GM18502 (cell line): ENCODE measurements at regions not wholly inside any gene's neighbourhood (a gene's known extent, or its start where the extent isn't known, plus 50 kb on each side); places are given as distances from the start of the nearest gene placed in this dataset.
"Not testable (repeated sequence)": the region's sequence is repeated elsewhere in the genome, so short reads cannot be mapped to it uniquely, and the experiment has no call there.

ENCODE experiments used
- ATAC-seq: cut with Tn5 transposase; IDR thresholded peaks from one replicate; pipeline ENCODE4 v1.9.1; 2021; ENCODE audit warnings: mild to moderate bottlenecking; ENCODE audit not compliant: unreplicated experiment, poor library complexity

DNA sequence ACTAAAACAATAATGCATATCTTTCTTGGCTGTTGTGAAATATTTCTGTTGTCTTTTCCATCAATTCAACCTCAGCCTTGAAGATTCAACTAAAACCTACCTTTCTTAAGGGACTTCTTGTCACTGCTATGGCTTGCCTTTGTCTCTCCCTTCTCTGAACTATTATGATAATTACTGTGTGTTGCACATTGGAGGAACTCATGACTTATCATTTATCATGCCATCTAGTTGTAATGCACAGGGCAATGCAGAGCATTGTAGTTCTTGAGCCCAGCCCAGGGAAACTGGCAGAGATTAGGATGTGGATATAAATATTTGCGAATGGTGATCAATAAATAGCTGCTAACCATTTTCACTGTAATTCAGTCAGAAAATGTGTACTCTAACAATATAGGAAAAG, 427.1 kb upstream of the FRG2C start:
- no peak for ATAC-seq

DNA sequence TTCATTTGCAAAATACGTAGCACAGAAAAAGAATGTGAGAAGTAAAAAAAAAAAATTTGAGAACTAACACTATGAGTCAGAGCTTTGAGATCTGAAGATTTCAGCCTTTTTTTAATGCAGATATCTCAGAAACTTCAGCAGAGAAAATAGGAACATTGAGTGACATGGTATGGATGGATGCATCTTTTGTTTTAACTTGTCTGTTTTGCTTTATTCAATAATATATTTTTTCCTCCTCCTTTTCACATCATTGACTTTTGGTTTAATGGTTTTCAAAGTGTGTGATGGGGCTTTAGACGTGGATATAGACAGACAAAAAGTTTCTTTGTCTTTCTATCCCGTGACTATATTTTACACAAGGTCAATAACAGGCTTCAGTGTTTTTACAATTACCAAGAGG, 426.7 kb upstream of the FRG2C start:
- ATAC-seq = no peak

DNA sequence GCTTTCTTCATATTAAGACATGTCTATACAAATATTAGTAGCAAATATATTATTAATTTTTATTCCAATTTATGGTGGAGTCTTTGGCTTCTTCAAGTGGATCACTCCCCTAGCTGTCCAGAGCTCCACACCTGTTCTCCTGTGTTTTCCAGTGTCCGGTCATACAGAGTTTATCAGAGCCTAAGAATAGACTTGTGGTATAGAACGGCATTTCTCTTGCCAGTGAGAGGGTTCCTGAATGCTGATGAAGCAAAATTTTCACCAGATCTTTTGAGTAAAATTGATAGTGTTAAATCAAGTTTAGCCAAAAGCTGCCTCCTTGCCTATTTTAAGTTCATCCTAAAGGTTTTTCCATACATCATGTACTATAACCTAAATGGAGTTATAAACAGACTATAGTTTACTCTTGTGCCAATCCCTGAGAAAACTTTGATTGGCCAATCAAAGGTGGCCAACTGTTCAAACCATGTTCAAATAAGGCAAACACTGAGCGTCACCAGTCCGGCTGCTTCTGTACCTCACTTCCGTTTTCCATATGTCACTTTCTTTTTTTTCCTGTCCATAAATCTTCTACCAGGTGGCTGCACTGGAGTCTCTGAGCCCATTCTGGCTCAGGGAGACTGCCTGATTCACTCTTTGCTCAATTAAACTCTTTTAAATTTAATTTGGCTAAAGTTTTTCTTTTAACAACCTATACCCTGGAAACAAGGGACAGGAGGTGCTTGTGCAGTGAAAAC, 422.7 kb upstream of the FRG2C start:
- ATAC-seq = not testable (repeated sequence)

DNA sequence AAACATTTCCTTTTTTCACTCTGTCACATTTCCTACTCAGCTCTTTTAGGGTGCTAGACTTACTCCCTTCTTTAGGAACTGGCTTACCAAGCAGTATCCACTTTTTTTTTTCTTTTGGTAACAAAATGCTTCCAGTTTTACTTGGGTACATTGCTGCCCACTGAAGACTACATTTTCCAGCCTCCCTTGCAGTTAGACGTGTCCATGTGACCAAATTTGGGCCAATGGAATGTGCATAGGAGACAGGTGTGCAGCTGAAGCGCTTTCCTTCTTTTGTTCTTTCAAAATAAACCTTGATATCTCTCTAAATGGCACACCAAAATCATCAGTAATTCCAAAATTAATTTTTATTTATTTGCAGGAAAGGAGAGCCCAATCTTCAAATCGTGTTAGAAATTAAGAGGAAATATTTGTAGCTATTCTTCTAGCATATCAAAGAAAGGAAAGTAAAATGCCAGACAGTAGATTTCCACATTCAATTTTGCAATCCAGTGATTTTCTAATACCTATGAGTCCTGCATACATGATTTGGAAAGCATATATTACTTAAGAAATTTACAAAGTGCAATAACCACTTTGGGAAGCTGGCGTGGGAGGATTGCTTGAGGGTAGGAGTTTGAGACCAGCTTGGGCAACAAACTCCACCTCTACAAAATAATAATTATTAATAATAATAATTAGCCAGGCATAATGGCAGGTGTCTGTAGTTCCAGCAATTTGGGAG, 422.0 kb upstream of the FRG2C start:
- ATAC-seq = no peak

DNA sequence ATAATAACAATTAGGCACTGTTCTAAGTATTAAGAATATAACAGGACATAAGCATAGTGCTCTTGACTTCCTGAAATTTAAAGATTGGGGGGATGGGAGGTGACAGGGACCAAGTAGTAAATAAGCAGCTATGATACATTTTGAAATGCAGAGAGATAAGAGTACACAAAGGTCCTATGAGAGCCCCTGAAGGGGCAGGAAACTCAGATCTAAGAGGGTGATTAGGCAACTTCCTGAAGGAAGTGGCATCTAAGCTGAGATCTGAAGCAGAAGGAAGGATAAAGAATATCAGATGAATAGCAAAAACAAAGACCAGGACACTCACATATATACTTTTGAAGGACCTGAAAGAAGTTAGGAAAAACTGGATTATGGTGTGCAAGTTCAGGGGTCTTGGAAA, 415.2 kb upstream of the FRG2C start:
- no peak for ATAC-seq

DNA sequence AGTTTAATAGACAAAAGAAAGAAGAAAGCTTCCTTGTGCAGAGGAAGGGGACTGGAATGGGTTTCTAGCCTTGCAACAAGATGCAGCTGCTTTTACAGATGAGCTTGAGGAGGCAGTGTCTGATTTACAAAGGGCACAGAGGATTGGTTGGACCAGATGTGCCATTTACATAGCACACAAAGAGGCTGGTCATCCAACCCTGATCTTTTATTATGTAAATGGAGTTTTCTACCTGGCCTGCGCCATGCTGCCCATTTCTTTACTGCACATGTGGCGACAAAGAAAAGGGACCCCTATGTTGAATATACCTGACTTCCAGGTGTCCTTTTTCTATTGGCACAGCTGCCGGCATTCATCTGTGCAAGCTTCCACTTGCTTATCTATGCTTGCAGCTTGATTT, 409.4 kb upstream of the FRG2C start:
- ATAC-seq = no peak

DNA sequence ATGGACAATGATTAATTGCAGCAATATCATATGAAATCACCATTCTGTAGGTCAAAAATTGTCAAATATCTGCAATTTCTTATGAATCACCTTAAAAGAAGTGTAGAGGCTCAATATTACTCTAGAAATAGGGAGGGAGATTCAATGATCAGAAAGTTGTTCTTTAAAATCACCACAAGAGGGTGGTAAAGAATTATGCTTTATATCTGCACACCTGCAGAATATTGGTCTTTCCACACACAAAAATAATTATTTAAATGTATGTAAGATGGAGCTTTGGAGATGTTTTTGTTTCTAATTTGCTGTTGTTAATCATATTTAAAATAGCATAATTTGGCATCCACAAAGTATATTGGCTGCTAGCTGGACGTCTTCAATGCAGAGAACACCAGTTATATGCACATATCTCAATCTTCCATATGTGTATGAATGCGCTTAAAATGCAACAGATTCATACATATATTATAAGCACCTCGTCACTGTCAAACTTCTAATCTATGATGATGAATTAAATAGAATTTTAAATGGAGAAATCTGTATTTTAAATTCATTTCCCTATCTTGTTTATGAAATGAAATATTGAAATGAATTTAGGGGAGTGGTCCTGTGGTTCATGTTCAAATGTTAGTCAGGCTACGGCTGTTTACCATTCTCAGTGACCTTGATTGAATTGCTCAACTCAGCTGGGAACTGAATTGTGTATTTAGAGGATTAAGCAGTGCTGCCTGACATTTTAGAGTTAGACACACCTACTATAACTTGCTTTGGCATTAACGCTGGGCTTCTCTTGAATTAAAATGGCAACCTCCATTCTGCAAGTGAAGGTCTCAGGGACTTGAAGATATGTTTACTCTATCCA, 405.1 kb upstream of the FRG2C start:
- peak; percentile 64 for ATAC-seq

DNA sequence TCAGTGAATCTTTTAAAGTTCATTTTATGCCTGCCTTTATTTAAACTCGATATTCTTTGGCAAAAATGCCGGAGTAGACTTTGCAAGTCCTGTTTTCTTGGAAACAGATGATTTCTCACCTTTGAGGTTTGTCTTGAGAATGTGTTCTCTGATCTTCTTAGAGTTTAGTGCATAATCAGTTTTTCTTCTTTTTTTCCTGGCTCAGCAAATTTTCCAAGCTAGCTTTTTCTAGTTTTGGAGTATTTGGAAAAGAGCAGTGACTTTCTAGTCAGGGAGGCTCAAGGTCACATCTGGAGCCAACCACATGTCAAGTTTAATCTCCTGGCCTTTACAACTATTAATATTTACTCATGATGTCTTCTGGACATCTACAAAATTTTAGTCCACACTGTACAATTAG, 403.2 kb upstream of the FRG2C start:
- not testable (repeated sequence) for ATAC-seq

DNA sequence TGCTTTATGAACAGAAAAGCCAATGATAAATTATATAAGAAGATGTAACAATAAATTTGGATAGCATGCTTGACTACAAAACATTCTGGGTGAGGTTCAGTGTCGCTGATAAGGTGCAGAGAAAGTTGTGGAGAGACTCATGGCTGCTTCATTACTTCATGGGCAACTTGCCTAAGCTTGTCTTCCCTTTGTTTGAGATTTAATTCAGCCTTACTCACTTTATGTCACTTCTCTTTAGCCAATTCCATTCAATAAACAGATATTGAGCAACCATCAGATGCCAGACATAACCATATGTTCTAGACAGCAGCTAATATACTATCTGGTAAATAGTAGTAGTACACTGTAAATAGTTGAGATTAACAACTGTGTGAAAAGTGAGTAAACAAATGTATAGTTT, 401.5 kb upstream of the FRG2C start:
- no peak for ATAC-seq

DNA sequence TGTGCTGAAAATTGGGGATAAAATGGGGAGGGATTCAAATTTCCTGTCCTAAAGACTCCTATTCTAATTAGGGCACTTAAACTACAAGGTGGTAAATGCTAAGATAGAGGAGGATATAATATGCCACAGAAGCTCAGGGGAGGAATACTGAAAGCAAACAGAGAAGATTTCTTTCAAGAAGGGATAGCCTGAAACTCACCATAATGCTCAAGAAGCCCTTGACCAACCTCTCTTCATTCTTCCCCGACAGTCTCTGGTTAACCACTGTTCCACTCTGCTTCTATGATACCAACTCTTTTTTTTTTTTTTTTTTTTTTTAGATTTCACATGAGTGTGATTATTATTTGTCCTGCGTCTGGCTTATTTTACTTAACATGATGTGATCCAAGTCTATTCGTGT, 398.2 kb upstream of the FRG2C start:
- no peak for ATAC-seq

DNA sequence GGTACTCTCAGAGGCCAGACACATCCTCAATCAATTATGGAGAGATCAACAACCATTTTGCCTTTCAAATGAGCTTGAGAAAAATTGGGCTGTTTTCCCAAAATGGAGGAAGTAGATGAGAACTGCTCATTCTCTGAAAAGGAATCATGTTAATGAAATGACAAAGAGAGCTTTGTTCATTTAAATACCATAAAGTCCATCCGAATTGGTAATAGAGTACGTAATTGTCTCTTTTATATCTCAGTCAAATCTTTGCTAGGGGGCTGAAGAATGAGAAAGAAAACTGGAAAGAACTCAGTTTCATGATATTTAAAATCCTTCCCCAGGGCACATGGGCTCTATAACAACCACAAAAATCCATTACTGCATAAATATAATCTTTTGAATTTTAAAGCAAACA, 395.6 kb upstream of the FRG2C start:
- not testable (repeated sequence) for ATAC-seq

DNA sequence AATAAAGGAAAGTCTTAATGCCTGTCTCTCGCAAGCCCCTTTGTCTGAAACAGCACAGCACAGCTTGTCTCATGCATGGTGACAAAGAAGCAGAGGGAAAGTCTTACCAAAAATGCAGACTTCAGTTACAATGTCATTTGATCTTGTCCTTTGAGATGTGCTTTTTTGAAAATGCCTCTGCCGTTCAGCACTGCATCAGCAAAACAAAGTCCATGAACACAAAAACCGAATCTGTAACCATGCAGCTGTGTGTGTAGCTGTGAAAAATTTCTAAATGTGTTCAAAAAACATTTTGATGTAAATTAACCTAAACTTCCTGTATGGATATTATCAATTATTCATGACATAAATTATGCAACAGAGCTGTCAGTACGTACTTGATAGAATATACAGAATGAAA, 391.9 kb upstream of the FRG2C start:
- not testable (repeated sequence) for ATAC-seq

DNA sequence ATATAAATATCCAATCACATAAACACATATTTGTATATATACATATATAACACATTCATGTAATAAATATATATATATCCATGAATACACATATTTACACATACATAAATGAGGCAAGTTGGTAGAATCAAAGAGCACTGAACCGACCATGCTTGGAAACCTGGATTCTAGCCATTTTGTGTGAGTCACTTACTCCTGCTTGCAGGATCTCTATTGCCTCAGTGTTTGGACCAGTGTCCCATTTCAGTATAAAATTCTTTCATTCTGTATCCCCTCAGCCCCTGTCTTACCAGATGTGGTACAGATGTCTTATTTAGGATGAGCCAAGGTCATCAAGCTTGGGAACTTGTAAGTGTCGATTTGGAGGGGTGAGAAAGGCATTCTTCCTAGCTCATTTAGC, 391.4 kb upstream of the FRG2C start:
- no peak for ATAC-seq

DNA sequence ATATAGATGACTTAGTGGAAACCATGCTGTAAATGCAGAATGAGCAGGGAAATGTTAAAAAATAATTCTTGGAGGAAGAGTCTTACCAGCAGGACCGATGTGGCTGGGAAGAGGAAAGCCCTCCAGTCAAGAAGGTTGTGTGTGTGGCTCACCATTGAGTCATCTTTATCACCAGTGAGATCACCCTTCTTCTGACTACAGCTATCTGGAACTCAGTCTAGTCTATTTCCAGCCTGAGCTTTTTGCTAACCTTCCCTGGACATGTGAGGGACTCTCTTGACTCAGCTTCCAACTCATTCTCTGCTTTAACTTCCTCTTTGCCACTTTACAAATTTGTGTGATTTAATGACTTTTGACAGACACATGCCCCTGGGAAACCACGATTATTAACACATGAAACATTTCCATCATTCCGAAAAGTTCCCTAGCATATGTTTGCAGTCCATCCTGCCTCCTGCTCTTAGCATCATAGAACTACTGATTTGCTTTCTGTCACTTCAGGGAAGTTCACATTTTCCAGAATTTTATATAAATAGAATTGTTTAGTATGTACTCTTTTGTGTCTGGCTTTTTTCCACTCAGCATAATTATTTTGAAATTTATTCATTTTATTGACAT, 378.5 kb upstream of the FRG2C start:
- ATAC-seq = not testable (repeated sequence)

DNA sequence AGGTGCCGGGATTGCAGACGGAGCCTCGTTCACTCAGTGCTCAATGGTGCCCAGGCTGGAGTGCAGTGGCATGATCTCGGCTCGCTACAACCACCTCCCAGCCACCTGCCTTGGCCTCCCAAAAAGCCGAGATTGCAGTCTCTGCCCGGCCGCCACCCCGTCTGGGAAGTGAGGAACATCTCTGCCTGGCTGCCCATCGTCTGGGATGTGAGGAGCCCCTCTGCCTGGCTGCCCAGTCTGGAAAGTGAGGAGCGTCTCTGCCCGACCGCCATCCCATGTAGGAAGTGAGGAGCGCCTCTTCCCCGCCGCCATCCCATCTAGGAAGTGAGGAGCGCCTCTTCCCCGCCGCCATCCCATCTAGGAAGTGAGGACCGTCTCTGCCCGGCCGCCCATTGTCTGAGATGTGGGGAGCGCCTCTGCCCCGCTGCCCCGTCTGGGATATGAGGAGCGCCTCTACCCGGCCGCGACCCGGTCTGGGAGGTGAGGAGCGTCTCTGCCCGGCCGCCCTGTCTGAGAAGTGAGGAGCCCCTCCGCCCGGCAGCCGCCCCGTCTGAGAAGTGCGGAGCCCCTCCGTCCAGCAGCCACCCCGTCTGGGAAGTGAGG, 375.1 kb upstream of the FRG2C start:
- not testable (repeated sequence) for ATAC-seq

DNA sequence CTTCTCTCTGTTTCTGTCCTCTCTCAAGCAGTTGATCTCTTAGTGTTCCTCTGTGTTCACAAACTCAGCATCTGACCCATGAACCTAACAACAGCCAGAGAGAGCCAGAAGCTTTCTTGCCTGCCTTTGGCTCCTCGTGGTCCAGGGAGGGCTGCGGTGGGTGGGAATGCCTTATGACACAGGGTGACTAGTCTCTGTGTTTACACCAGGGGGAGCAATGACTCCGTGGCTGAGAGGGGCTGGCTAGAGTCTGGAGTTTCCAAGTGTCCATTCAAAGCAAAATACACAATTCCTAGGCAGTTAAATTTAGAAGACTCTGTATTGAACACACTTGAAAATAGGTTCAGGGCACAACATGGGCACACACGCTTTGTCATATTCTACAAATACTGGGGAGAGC, 370.0 kb upstream of the FRG2C start:
- ATAC-seq = peak; percentile 66

DNA sequence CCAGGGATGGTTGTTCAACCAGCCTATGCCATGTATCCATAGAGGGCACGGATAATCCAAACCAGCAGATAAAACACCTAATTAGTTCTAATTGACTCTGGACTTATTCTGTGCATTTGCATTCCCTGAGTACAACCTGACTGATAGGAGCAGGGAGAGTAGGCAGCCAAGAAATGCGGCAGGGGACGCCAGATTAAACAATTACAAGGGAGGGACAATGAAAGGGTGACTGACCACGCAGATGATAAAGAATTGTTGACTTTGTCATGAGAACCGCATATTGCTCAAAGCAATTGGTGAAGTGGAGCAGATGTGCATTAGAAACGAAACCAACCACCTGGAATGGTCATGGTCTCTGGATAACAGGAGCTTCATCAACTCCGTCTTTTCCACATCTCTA, 369.1 kb upstream of the FRG2C start:
- ATAC-seq = no peak

DNA sequence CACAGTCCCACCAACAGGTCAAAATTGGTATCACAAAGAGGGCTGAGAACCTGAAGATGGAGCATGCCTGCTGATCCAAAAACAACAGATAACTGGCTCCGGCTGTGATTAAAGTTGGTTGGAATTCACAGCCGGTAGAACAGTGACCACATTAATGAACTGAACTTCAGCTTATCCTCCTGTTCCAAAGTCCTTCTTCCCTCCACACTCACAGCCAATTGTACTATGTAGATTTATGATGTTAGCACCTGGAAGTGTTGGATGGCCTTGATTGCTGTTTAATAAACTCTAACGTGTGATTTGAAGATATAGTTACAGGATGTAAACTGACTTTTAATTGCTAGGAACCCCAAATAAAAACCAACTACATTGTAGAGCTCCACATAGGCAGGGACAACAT, 367.3 kb upstream of the FRG2C start:
- ATAC-seq = no peak

DNA sequence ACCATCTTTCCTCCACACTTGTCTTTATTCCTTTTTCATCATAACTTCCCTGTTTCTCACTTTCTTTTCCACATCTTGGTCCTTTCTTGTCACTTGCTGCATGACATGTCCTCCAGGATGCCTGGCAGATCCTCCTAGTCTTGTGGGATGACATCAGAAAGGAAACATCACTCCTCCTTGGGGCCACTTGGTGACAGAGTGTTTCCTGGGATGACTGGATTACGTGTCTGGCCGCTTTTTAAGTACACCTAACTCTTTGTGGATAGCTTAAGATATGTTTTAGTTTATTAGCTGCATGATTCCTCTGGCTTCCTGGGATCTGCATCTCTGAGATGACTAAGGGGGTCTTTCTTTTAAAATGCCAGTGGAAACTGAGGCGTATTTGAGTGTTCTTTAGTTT, 363.5 kb upstream of the FRG2C start:
- no peak for ATAC-seq

DNA sequence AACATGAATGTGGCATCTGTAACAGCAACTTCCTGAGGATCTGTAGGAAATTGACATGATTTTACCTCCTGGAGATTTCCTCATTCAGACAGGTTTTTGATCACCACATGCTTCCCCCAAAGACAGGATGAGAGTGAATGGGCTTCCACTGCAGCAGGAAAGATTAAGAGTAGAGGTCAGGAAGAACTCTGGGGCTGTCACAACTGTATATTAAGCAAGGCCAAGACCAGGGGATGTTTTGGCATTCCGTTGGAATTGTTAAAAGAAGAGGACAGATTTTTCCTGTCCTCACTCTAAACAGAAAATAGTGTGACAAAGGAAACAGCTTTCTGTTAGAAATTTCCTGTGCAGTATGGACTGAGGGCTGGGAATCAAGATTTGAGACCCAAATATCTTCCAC, 363.1 kb upstream of the FRG2C start:
- not testable (repeated sequence) for ATAC-seq
